Vagina (tissue), 2 donors: ENCODE measurements at regions not wholly inside any gene's neighbourhood (a gene's known extent, or its start where the extent isn't known, plus 50 kb on each side); places are given as distances from the start of the nearest gene placed in this dataset.

ENCODE experiments used
- DNase-seq, 2 donors: peaks; one replicate each; pipeline ENCODE4 v3.0.0-alpha.2; 2017; ENCODE audit errors: extremely low spot score in 2 of 2
- H3K27ac ChIP-seq: fragments of 200-600 bp; sonication (generic); one replicate; pipeline ENCODE4 v1.5.1; 2019
- H3K27me3 ChIP-seq: fragments of 200-600 bp; sonication (generic); one replicate; pipeline ENCODE4 v1.5.1; 2019
- H3K36me3 ChIP-seq, 2 donors: fragments of 200-600 bp; sonication (generic); one replicate each; pipeline ENCODE4 v1.5.1; 2017 to 2019
- H3K4me1 ChIP-seq: fragments of 200-600 bp; sonication (generic); one replicate; pipeline ENCODE4 v1.5.1; 2019
- H3K4me3 ChIP-seq, 2 donors: fragments of 200-600 bp; sonication (generic); 1 replicate in 1 of 2; 2 replicates in 1 of 2; pipeline ENCODE4 v1.5.1; 2016 to 2019
- H3K9me3 ChIP-seq: fragments of 200-600 bp; sonication (generic); one replicate; pipeline ENCODE4 v1.5.1; 2019
- CTCF ChIP-seq, 3 experiments: fragments of 450-650 bp in 2 of 3; fragments of 200-600 bp in 1 of 3; sonication (generic) in 1 of 3; IDR thresholded peaks; one replicate each; pipeline ENCODE4 v1.5.1; 2017 to 2019; ENCODE audit warnings: antibody characterized with exemption in 3 of 3, mild to moderate bottlenecking in 2 of 3, moderate library complexity in 2 of 3
- POLR2A ChIP-seq, 2 donors: fragments of 450-650 bp; IDR thresholded peaks; one replicate each; pipeline ENCODE4 v1.6.1; 2017; ENCODE audit warnings: antibody characterized with exemption in 2 of 2, mild to moderate bottlenecking in 2 of 2, moderate library complexity in 2 of 2
- POLR2AphosphoS5 ChIP-seq, 2 donors: sonication (generic); formaldehyde crosslinking; IDR thresholded peaks; one replicate each; pipeline ENCODE4 v1.9.0; 2017; ENCODE audit warnings: antibody characterized with exemption in 2 of 2, mild to moderate bottlenecking in 2 of 2, low read depth in 1 of 2; ENCODE audit not compliant: insufficient read depth in 1 of 2
- intact Hi-C: fragments of 100-400 bp; cut with DNase I; formaldehyde crosslinking; loops from one replicate; pipeline ENCODE4 v1.15.1; 2023

DNA sequence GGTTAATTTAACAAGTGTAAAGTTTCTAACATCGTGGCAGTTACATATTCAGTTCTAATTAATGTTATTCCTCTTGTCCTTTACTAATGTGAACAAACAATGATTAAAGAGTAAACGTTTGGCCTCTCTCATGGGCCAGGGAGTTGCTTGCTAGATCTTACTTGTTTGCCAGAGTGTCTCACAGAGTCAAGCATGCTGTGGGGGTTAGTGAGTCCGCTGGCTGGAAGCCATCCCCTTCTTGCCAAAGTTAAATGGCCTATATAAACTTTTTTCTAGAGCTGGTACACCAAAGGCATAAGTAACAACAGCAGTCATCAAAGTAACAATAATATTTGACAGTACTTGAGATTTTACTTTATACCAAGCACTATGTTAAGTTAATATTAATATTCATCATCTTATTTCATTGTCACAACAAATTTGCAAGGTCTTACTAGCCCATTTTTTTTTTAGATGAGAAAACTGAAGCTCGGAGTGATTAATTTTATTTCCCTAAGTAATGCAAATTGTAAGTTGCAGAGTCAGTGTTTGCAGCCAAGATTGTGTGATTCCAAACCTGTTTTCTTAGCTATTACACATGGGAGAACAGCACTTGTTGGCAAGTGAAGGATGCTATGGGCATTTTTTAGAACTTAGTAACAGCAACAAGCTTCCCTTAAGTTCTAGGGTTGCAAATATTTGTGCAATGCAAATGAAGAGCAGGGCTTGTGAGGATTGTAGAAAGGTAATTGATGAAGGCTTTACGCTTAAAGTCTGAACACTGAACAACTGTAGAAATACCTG lies 224.5 kb downstream of the RFPL4B start:
- H3K27ac ChIP-seq: peak overlapping the region; percentile 13
- H3K27me3 ChIP-seq: no peaks in the 10 kb centered on the region
- no peaks in the 10 kb centered on the region for H3K36me3 ChIP-seq
- no peak overlapping the region for H3K4me3 ChIP-seq
- TF ChIP-seq POLR2A (IDR thresholded peaks at IDR 0.05) (no peak), POLR2AphosphoS5 (IDR thresholded peaks at IDR 0.05; ENCODE audit: insufficient read depth in 1 of 2, low read depth in 1 of 2) (no peak), CTCF (IDR thresholded peaks at IDR 0.05) (no peak)
- DNase-seq: no peak
- intact Hi-C loops: no loop called here
- H3K9me3 ChIP-seq: no peaks in the 10 kb centered on the region
- peaks cover 24% of the 10 kb centered on the region for H3K4me1 ChIP-seq

- intact Hi-C loops: no loop called here
- no peaks in the 10 kb centered on the region for H3K36me3 ChIP-seq
- no peak overlapping the region for H3K27ac ChIP-seq
- no peaks in the 10 kb centered on the region for H3K9me3 ChIP-seq
- no peaks in the 10 kb centered on the region for H3K27me3 ChIP-seq
- no peak for DNase-seq
- no peak for TF ChIP-seq POLR2AphosphoS5 (IDR thresholded peaks at IDR 0.05; ENCODE audit: insufficient read depth in 1 of 2, low read depth in 1 of 2)
- TF ChIP-seq POLR2A (IDR thresholded peaks at IDR 0.05): no peak
- no peak for TF ChIP-seq CTCF (IDR thresholded peaks at IDR 0.05)
- no peak overlapping the region for H3K4me3 ChIP-seq
- peaks cover 24% of the 10 kb centered on the region for H3K4me1 ChIP-seq
Observed at GRCh38 chr6:112574190-112574589, 227.1 kb downstream of the RFPL4B start.

DNA sequence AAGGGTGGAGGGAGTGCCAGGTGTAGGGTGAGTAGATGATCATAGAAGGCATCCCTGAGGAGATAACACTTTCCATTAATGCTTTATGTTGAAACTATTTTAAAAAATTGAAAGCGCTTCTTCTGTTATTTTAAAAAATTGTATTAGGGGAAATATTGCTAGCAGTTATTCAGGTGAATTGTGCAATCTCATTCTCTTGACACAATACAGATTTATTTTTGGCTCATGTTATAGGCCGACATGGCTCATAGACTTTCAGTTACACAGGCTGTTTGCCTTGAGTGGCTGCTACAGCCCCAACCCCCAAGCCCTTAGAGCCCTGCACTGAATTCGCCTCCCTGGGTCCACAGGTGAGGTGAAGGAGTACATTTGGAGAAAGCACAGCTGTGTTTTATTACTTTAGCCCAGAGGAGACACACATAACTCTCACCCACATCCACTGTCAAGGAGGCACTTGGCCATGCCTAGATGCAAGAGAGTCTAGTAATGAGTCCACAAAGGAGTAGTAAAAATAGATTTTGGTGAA lies 228.2 kb downstream of the RFPL4B start:
- H3K27me3 ChIP-seq: no peaks in the 10 kb centered on the region
- H3K36me3 ChIP-seq: no peaks in the 10 kb centered on the region
- no peak for TF ChIP-seq POLR2AphosphoS5 (IDR thresholded peaks at IDR 0.05; ENCODE audit: insufficient read depth in 1 of 2, low read depth in 1 of 2)
- no peak overlapping the region for H3K27ac ChIP-seq
- no peak for DNase-seq
- no peaks in the 10 kb centered on the region for H3K9me3 ChIP-seq
- no peak overlapping the region for H3K4me3 ChIP-seq
- intact Hi-C loops: no loop called here
- peaks cover 21% of the 10 kb centered on the region for H3K4me1 ChIP-seq

DNA sequence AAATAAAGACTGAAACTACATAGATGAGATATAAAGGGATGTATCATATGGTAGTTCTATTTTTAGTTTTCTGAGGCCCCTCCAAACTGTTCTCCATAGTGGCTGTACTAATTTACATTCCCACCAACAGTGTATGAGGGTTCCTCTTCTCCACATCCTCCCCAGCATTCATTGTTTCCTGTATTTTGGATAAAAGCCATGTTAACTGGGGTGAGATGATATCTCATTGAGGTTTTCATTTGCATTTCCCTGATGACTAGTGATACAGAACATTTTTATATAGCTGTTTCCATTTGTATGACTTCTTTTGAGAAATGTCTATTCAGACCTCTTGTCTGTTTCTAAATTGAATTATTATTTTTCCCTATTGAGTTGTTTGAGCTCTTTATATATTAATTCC lies 229.3 kb downstream of the RFPL4B start:
- Histone ChIP-seq H3K4me1 (peaks cover 13% of the 10 kb centered on the region), H3K27me3 (no peaks in the 10 kb centered on the region), H3K9me3 (no peaks in the 10 kb centered on the region), H3K4me3 (no peak overlapping the region), H3K36me3 (no peaks in the 10 kb centered on the region), H3K27ac (no peak overlapping the region)
- intact Hi-C loops: no loop called here
- DNase-seq: no peak
- TF ChIP-seq CTCF (IDR thresholded peaks at IDR 0.05): no peak
- TF ChIP-seq POLR2AphosphoS5 (IDR thresholded peaks at IDR 0.05; ENCODE audit: insufficient read depth in 1 of 2, low read depth in 1 of 2): no peak

- H3K4me3 ChIP-seq: no peak overlapping the region
- no peaks in the 10 kb centered on the region for H3K36me3 ChIP-seq
- H3K9me3 ChIP-seq: no peaks in the 10 kb centered on the region
- H3K27ac ChIP-seq: no peak overlapping the region
- intact Hi-C loops: no loop called here
- TF ChIP-seq POLR2AphosphoS5 (IDR thresholded peaks at IDR 0.05; ENCODE audit: insufficient read depth in 1 of 2, low read depth in 1 of 2) (no peak), POLR2A (IDR thresholded peaks at IDR 0.05) (no peak), CTCF (IDR thresholded peaks at IDR 0.05) (no peak)
- no peaks in the 10 kb centered on the region for H3K4me1 ChIP-seq
- DNase-seq: no peak
- H3K27me3 ChIP-seq: no peaks in the 10 kb centered on the region
Observed at GRCh38 chr6:112579601-112580000, 232.5 kb downstream of the RFPL4B start.
